GM12878 (cell line): ENCODE measurements at regions not wholly inside any gene's neighbourhood (a gene's known extent, or its start where the extent isn't known, plus 50 kb on each side); places are given as distances from the start of the nearest gene placed in this dataset.

Experiments used
- ATAC-seq: fragments of 200-7000 bp; cut with Tn5 transposase; 3 replicates; pipeline ENCODE4 v1.9.1; 2020; ENCODE audit warnings: mild to moderate bottlenecking, moderate library complexity
- BruUV-seq: library from RNA; stranded (reverse); fragments of 400-500 nt; replicated peaks from 2 replicates; lab custom pipeline; 2021; lab: Mats Ljungman, UMichigan
- CTCF ChIA-PET: fragments of 300-600 bp; sonication (Branson Sonifier 250); formaldehyde crosslinking; extraction: SDS; loops from one replicate; lab custom pipeline; 2021; ENCODE audit warnings: inconsistent platforms; lab: Yijun Ruan, JAX
- POLR2A ChIA-PET: fragments of 350-600 bp; formaldehyde crosslinking; extraction: SDS; loops from one replicate; lab custom pipeline; 2021; ENCODE audit warnings: inconsistent platforms; lab: Charles Lee
- RAD21 ChIA-PET: fragments of 300-600 bp; sonication (Branson Sonifier 250); formaldehyde crosslinking; loops from one replicate; lab custom pipeline; 2023; ENCODE audit warnings: antibody characterized with exemption; ENCODE audit not compliant: unreplicated experiment; lab: Charles Lee
- SMC1A ChIA-PET: fragments of 300-600 bp; sonication (Branson Sonifier 250); formaldehyde crosslinking; loops from one replicate; lab custom pipeline; 2023; ENCODE audit not compliant: unreplicated experiment, uncharacterized antibody; lab: Charles Lee
- DNase-seq: peaks from one replicate; pipeline ENCODE4 v3.0.0-alpha.2; 2011; ENCODE audit warnings: low read depth, low spot score
- FAIRE-seq: peaks from 3 replicates; lab custom pipeline; 2011; peaks lifted over from hg19 to GRCh38; lab: Jason Lieb, UNC
- H2AFZ ChIP-seq: 2 replicates; pipeline ENCODE4 v1.6.0; 2011; ENCODE audit warnings: low read depth, low read length, control low read depth; ENCODE audit not compliant: control insufficient read depth
- H3K27ac ChIP-seq: 2 replicates; pipeline ENCODE4 v1.5.1; 2011; ENCODE audit warnings: control low read depth; ENCODE audit not compliant: control insufficient read depth, insufficient read depth
- H3K27me3 ChIP-seq, 2 experiments: replicated peaks in 1 of 2; 2 replicates each; pipeline versions ENCODE4 v1.6.0 to v1.6.1; 2011; ENCODE audit warnings: low read length in 1 of 2; ENCODE audit not compliant: control insufficient read depth in 2 of 2, insufficient read depth in 2 of 2
- H3K36me3 ChIP-seq, 2 experiments: 2 replicates each; pipeline ENCODE4 v1.5.1; 2011; ENCODE audit warnings: low read length in 1 of 2; ENCODE audit not compliant: control insufficient read depth in 2 of 2, insufficient read depth in 2 of 2
- H3K4me1 ChIP-seq: 2 replicates; pipeline ENCODE4 v1.6.1; 2011; ENCODE audit warnings: mild to moderate bottlenecking, low read length, moderate library complexity, mixed read lengths; ENCODE audit not compliant: control insufficient read depth, insufficient read depth
- H3K4me2 ChIP-seq: 2 replicates; pipeline ENCODE4 v1.6.0; 2011; ENCODE audit warnings: control low read depth; ENCODE audit not compliant: control insufficient read depth, insufficient read depth
- H3K4me3 ChIP-seq: fragments of 200-600 bp; sonication (generic); 2 replicates; pipeline ENCODE4 v1.5.1; 2016
- H3K79me2 ChIP-seq: 2 replicates; pipeline ENCODE4 v1.6.0; 2011; ENCODE audit warnings: low read length; ENCODE audit not compliant: control insufficient read depth, insufficient read depth
- H3K9ac ChIP-seq: 2 replicates; pipeline ENCODE4 v1.8.0; 2011; ENCODE audit warnings: low read length, control low read depth, mixed read lengths; ENCODE audit not compliant: control insufficient read depth, insufficient read depth
- H3K9me3 ChIP-seq: replicated peaks from 3 replicates; pipeline ENCODE4 v1.5.1; 2011; ENCODE audit warnings: mild to moderate bottlenecking, low read length; ENCODE audit not compliant: control insufficient read depth, insufficient read depth
- H4K20me1 ChIP-seq: 2 replicates; pipeline ENCODE4 v1.6.0; 2011; ENCODE audit not compliant: control insufficient read depth, insufficient read depth
- BCL3 ChIP-seq: IDR thresholded peaks from 2 replicates; pipeline ENCODE4 v1.6.1; 2011; ENCODE audit warnings: borderline replicate concordance, low read depth, mild to moderate bottlenecking, moderate library complexity, low read length; ENCODE audit not compliant: insufficient read depth, poor library complexity, severe bottlenecking
- CBFB ChIP-seq: IDR thresholded peaks from 2 replicates; pipeline ENCODE4 v1.6.1; 2016; ENCODE audit warnings: antibody characterized with exemption, low read depth
- CREB1 ChIP-seq: IDR thresholded peaks from 2 replicates; pipeline ENCODE4 v1.6.1; 2012; ENCODE audit warnings: low read depth, mild to moderate bottlenecking, inconsistent platforms
- ELK1 ChIP-seq: IDR thresholded peaks from 2 replicates; pipeline ENCODE4 v1.6.1; 2012; ENCODE audit warnings: low read depth, low read length, improper control_type of control experiment
- FOS ChIP-seq: IDR thresholded peaks from 3 replicates; pipeline ENCODE4 v1.6.1; 2011; ENCODE audit warnings: borderline replicate concordance; ENCODE audit not compliant: insufficient read length; ENCODE audit errors: extremely low read depth
- IKZF2 ChIP-seq, 2 experiments: fragments of 450-650 bp; IDR thresholded peaks; 2 replicates each; pipeline ENCODE4 v1.6.1; 2017; ENCODE audit warnings: mild to moderate bottlenecking in 2 of 2, moderate library complexity in 2 of 2
- IRF3 ChIP-seq: fragments of 450-650 bp; IDR thresholded peaks from 2 replicates; pipeline ENCODE4 v1.6.1; 2014; ENCODE audit warnings: mild to moderate bottlenecking
- JUND ChIP-seq: IDR thresholded peaks from 2 replicates; pipeline ENCODE4 v1.6.1; 2012; ENCODE audit warnings: low read depth, mild to moderate bottlenecking, low read length, improper control_type of control experiment, moderate library complexity
- PAX8 ChIP-seq: fragments of 450-650 bp; IDR thresholded peaks from 2 replicates; pipeline ENCODE4 v1.6.1; 2017; ENCODE audit warnings: mild to moderate bottlenecking, moderate library complexity
- RELB ChIP-seq: fragments of 450-650 bp; IDR thresholded peaks from 2 replicates; pipeline ENCODE4 v1.6.1; 2017; ENCODE audit warnings: low read depth, mild to moderate bottlenecking, moderate library complexity
- SKIL ChIP-seq: fragments of 450-650 bp; IDR thresholded peaks from 2 replicates; pipeline ENCODE4 v1.6.1; 2017; ENCODE audit warnings: mild to moderate bottlenecking, low read depth, inconsistent platforms; ENCODE audit not compliant: poor library complexity, severe bottlenecking
- SMC3 ChIP-seq: IDR thresholded peaks from 2 replicates; pipeline ENCODE4 v1.6.1; 2011; ENCODE audit warnings: low read length, improper control_type of control experiment, borderline replicate concordance
- SREBF1 ChIP-seq: IDR thresholded peaks from 2 replicates; pipeline ENCODE4 v1.6.1; 2012; ENCODE audit warnings: mild to moderate bottlenecking, low read length
- SUPT20H ChIP-seq: IDR thresholded peaks from 2 replicates; pipeline ENCODE4 v1.6.1; 2011; ENCODE audit warnings: low read depth, mild to moderate bottlenecking, low read length, moderate library complexity, borderline replicate concordance; ENCODE audit not compliant: control insufficient read depth
- TCF3 ChIP-seq: IDR thresholded peaks from 2 replicates; pipeline ENCODE4 v1.6.1; 2012; ENCODE audit warnings: low read depth, mild to moderate bottlenecking, low read length, borderline replicate concordance; ENCODE audit not compliant: insufficient read depth
- ZBTB33 ChIP-seq: fragments of 450-650 bp; IDR thresholded peaks from 2 replicates; pipeline ENCODE4 v1.6.1; 2017; ENCODE audit warnings: mild to moderate bottlenecking
- WGBS: methylation state at CpG from one replicate; pipeline ENCODE4 v1.1.6; 2016; ENCODE audit warnings: low lambda C conversion rate; ENCODE audit not compliant: insufficient replicate concordance, insufficient coverage; ENCODE audit errors: missing lambda C conversion rate; 5-methylcytosine and 5-hydroxymethylcytosine counted together
- in situ Hi-C: fragments of 300-500 bp; cut with MboI; formaldehyde crosslinking; loops from 9 replicates; pipeline ENCODE4 v1.14.3; 2018; ENCODE audit warnings: mixed read lengths
- intact Hi-C: fragments of 100-400 bp; cut with micrococcal nuclease; formaldehyde crosslinking; loops from one replicate; pipeline ENCODE4 v1.14.2; 2022; ENCODE audit not compliant: unreplicated experiment

GRCh38 chr2:236828820-236829219, 256.9 kb upstream of the COPS8 start:
- Histone ChIP-seq H3K4me1 (no peaks in the 10 kb centered on the region), H3K27me3 (no peaks in the 10 kb centered on the region; a peak in 1 of 4 replicates), H2AFZ (no peak overlapping the region), H3K79me2 (no peaks in the 10 kb centered on the region), H3K9ac (no peak overlapping the region), H3K4me2 (no peak overlapping the region), H3K27ac (no peak overlapping the region), H3K9me3 (no peaks in the 10 kb centered on the region), H3K36me3 (no peaks in the 10 kb centered on the region), H3K4me3 (no peak overlapping the region), H4K20me1 (no peaks in the 10 kb centered on the region)
- no peak for DNase-seq
- ChIA-PET SMC1A (interaction anchor here (0.6 kb wide), 1 partner anchor 53 kb away, joined by 3 read pairs; no protein-coding TSS in a partner anchor), CTCF (no interaction called here), POLR2A (no interaction called here), RAD21 (no interaction called here)
- intact Hi-C loops: no loop called here
- in situ Hi-C loops: no loop called here
- no TSS peak for BruUV-seq
- no peak for ATAC-seq
- FAIRE-seq: no peak
- WGBS: 3% methylated on average over 2 of the region's 2 CpGs
- TF ChIP-seq BCL3: no peak
- no peak for TF ChIP-seq JUND
- TF ChIP-seq SMC3: no peak
- no peak for TF ChIP-seq PAX8
- no peak for TF ChIP-seq CBFB
- TF ChIP-seq ZBTB33: no peak
- no peak for TF ChIP-seq RELB
- no peak for TF ChIP-seq SREBF1
- TF ChIP-seq ELK1: no peak
- no peak for TF ChIP-seq CREB1
- TF ChIP-seq SKIL: no peak
- TF ChIP-seq TCF3: no peak
- no peak for TF ChIP-seq SUPT20H
- TF ChIP-seq IKZF2 (IDR thresholded peaks at IDR 0.05): no peak
- TF ChIP-seq FOS: no peak
- no peak for TF ChIP-seq IRF3
